GM12878 (cell line): ENCODE measurements at regions not wholly inside any gene's neighbourhood (a gene's known extent, or its start where the extent isn't known, plus 50 kb on each side); places are given as distances from the start of the nearest gene placed in this dataset.

Source experiments
- ATAC-seq: fragments of 200-7000 bp; cut with Tn5 transposase; 3 replicates; pipeline ENCODE4 v1.9.1; 2020; ENCODE audit warnings: mild to moderate bottlenecking, moderate library complexity
- BruUV-seq: library from RNA; stranded (reverse); fragments of 400-500 nt; replicated peaks from 2 replicates; lab custom pipeline; 2021; lab: Mats Ljungman, UMichigan
- CTCF ChIA-PET: fragments of 300-600 bp; sonication (Branson Sonifier 250); formaldehyde crosslinking; extraction: SDS; loops from one replicate; lab custom pipeline; 2021; ENCODE audit warnings: inconsistent platforms; lab: Yijun Ruan, JAX
- POLR2A ChIA-PET: fragments of 350-600 bp; formaldehyde crosslinking; extraction: SDS; loops from one replicate; lab custom pipeline; 2021; ENCODE audit warnings: inconsistent platforms; lab: Charles Lee
- RAD21 ChIA-PET: fragments of 300-600 bp; sonication (Branson Sonifier 250); formaldehyde crosslinking; loops from one replicate; lab custom pipeline; 2023; ENCODE audit warnings: antibody characterized with exemption; ENCODE audit not compliant: unreplicated experiment; lab: Charles Lee
- SMC1A ChIA-PET: fragments of 300-600 bp; sonication (Branson Sonifier 250); formaldehyde crosslinking; loops from one replicate; lab custom pipeline; 2023; ENCODE audit not compliant: unreplicated experiment, uncharacterized antibody; lab: Charles Lee
- DNase-seq: peaks from one replicate; pipeline ENCODE4 v3.0.0-alpha.2; 2011; ENCODE audit warnings: low read depth, low spot score
- FAIRE-seq: peaks from 3 replicates; lab custom pipeline; 2011; peaks lifted over from hg19 to GRCh38; lab: Jason Lieb, UNC
- H2AFZ ChIP-seq: 2 replicates; pipeline ENCODE4 v1.6.0; 2011; ENCODE audit warnings: low read depth, low read length, control low read depth; ENCODE audit not compliant: control insufficient read depth
- H3K27ac ChIP-seq: 2 replicates; pipeline ENCODE4 v1.5.1; 2011; ENCODE audit warnings: control low read depth; ENCODE audit not compliant: control insufficient read depth, insufficient read depth
- H3K27me3 ChIP-seq, 2 experiments: replicated peaks in 1 of 2; 2 replicates each; pipeline versions ENCODE4 v1.6.0 to v1.6.1; 2011; ENCODE audit warnings: low read length in 1 of 2; ENCODE audit not compliant: control insufficient read depth in 2 of 2, insufficient read depth in 2 of 2
- H3K36me3 ChIP-seq, 2 experiments: 2 replicates each; pipeline ENCODE4 v1.5.1; 2011; ENCODE audit warnings: low read length in 1 of 2; ENCODE audit not compliant: control insufficient read depth in 2 of 2, insufficient read depth in 2 of 2
- H3K4me1 ChIP-seq: 2 replicates; pipeline ENCODE4 v1.6.1; 2011; ENCODE audit warnings: mild to moderate bottlenecking, low read length, moderate library complexity, mixed read lengths; ENCODE audit not compliant: control insufficient read depth, insufficient read depth
- H3K4me2 ChIP-seq: 2 replicates; pipeline ENCODE4 v1.6.0; 2011; ENCODE audit warnings: control low read depth; ENCODE audit not compliant: control insufficient read depth, insufficient read depth
- H3K4me3 ChIP-seq: fragments of 200-600 bp; sonication (generic); 2 replicates; pipeline ENCODE4 v1.5.1; 2016
- H3K79me2 ChIP-seq: 2 replicates; pipeline ENCODE4 v1.6.0; 2011; ENCODE audit warnings: low read length; ENCODE audit not compliant: control insufficient read depth, insufficient read depth
- H3K9ac ChIP-seq: 2 replicates; pipeline ENCODE4 v1.8.0; 2011; ENCODE audit warnings: low read length, control low read depth, mixed read lengths; ENCODE audit not compliant: control insufficient read depth, insufficient read depth
- H3K9me3 ChIP-seq: replicated peaks from 3 replicates; pipeline ENCODE4 v1.5.1; 2011; ENCODE audit warnings: mild to moderate bottlenecking, low read length; ENCODE audit not compliant: control insufficient read depth, insufficient read depth
- H4K20me1 ChIP-seq: 2 replicates; pipeline ENCODE4 v1.6.0; 2011; ENCODE audit not compliant: control insufficient read depth, insufficient read depth
- EGR1 ChIP-seq, 2 experiments: IDR thresholded peaks; 1 replicate in 1 of 2; 2 replicates in 1 of 2; pipeline ENCODE4 v1.6.1; 2011 to 2012; ENCODE audit warnings: low read depth in 2 of 2, low read length in 2 of 2, borderline replicate concordance in 1 of 2, mild to moderate bottlenecking in 1 of 2, moderate library complexity in 1 of 2
- KDM1A ChIP-seq: fragments of 200-600 bp; sonication (generic); IDR thresholded peaks from 2 replicates; pipeline ENCODE4 v1.6.1; 2016; ENCODE audit warnings: borderline replicate concordance
- MAX ChIP-seq: IDR thresholded peaks from 2 replicates; pipeline ENCODE4 v1.6.1; 2012; ENCODE audit warnings: low read depth, low read length, improper control_type of control experiment
- NR2C2 ChIP-seq: IDR thresholded peaks from 2 replicates; pipeline ENCODE4 v1.6.1; 2011; ENCODE audit warnings: borderline replicate concordance, low read depth; ENCODE audit not compliant: control insufficient read depth, insufficient read length
- SIX5 ChIP-seq: IDR thresholded peaks from 2 replicates; pipeline ENCODE4 v1.6.1; 2011; ENCODE audit warnings: mild to moderate bottlenecking, low read depth, low read length, moderate library complexity; ENCODE audit not compliant: severe bottlenecking
- STAT3 ChIP-seq: IDR thresholded peaks from 2 replicates; pipeline ENCODE4 v1.6.1; 2011; ENCODE audit warnings: low read depth, low read length, improper control_type of control experiment
- SUPT20H ChIP-seq: IDR thresholded peaks from 2 replicates; pipeline ENCODE4 v1.6.1; 2011; ENCODE audit warnings: low read depth, mild to moderate bottlenecking, low read length, moderate library complexity, borderline replicate concordance; ENCODE audit not compliant: control insufficient read depth
- WGBS: methylation state at CpG from one replicate; pipeline ENCODE4 v1.1.6; 2016; ENCODE audit warnings: low lambda C conversion rate; ENCODE audit not compliant: insufficient replicate concordance, insufficient coverage; ENCODE audit errors: missing lambda C conversion rate; 5-methylcytosine and 5-hydroxymethylcytosine counted together
- in situ Hi-C: fragments of 300-500 bp; cut with MboI; formaldehyde crosslinking; loops from 9 replicates; pipeline ENCODE4 v1.14.3; 2018; ENCODE audit warnings: mixed read lengths
- intact Hi-C: fragments of 100-400 bp; cut with micrococcal nuclease; formaldehyde crosslinking; loops from one replicate; pipeline ENCODE4 v1.14.2; 2022; ENCODE audit not compliant: unreplicated experiment

- H3K36me3 ChIP-seq: no peaks in the 10 kb centered on the region
- intact Hi-C loops (no loop called here), in situ Hi-C loops (no loop called here)
- H4K20me1 ChIP-seq: no peaks in the 10 kb centered on the region
- no peak overlapping the region for H3K27ac ChIP-seq
- ChIA-PET CTCF (interaction anchor here (1.3 kb wide), 1 partner anchor 12 kb away, joined by 4 read pairs; no protein-coding TSS in a partner anchor), SMC1A (interaction anchor here (1.6 kb wide), 1 partner anchor 13 kb away, joined by 5 read pairs; no protein-coding TSS in a partner anchor), RAD21 (no interaction called here), POLR2A (no interaction called here)
- ATAC-seq: no peak
- 28% methylated on average over 3 of the region's 3 CpGs for WGBS
- no peak overlapping the region for H3K4me3 ChIP-seq
- TF ChIP-seq SIX5 (no peak), MAX (no peak), KDM1A (no peak), STAT3 (no peak), NR2C2 (no peak), SUPT20H (no peak), EGR1 (IDR thresholded peaks at IDR 0.05; ENCODE audit: borderline replicate concordance in 1 of 2, low read depth in 2 of 2, low read length in 2 of 2) (no peak)
- no peaks in the 10 kb centered on the region for H3K27me3 ChIP-seq
- FAIRE-seq: no peak
- H3K9ac ChIP-seq: no peak overlapping the region
- H2AFZ ChIP-seq: no peak overlapping the region
- no peaks in the 10 kb centered on the region; the same call in 2 of the 3 replicates for H3K9me3 ChIP-seq
- H3K4me1 ChIP-seq: no peaks in the 10 kb centered on the region
- H3K4me2 ChIP-seq: no peak overlapping the region
- H3K79me2 ChIP-seq: no peaks in the 10 kb centered on the region
- BruUV-seq: no TSS peak
- DNase-seq: no peak
Measured at GRCh38 chr22:47841156-47841555, 1078.7 kb downstream of the TBC1D22A start.
